ENCODE measurements at regions not wholly inside any gene's neighbourhood (a gene's known extent, or its start where the extent isn't known, plus 50 kb on each side); places are given as distances from the start of the nearest gene placed in this dataset.

- no peak overlapping the region for H3K27ac Mint-ChIP-seq
- H3K27me3 Mint-ChIP-seq (ENCODE audit: low read depth): no peaks in the 10 kb centered on the region
- no peaks in the 10 kb centered on the region for H3K9me3 Mint-ChIP-seq
- CTCF ChIA-PET: interaction anchor here (0.6 kb wide), 1 partner anchor 145 kb away, joined by 3 read pairs; no protein-coding TSS in a partner anchor
- no peaks in the 10 kb centered on the region for H3K36me3 Mint-ChIP-seq (ENCODE audit: low read depth)
- intact Hi-C loops (cut with micrococcal nuclease): no loop called here
- DNase-seq: no peak
- H3K4me3 Mint-ChIP-seq: no peak overlapping the region
- no peaks in the 10 kb centered on the region for H3K4me1 Mint-ChIP-seq (ENCODE audit: low read depth)
Observed at GRCh38 chr2:120913972-120914838, 178.5 kb downstream of the GLI2 start.

GRCh38 chr2:120914839-120915521 is 179.3 kb downstream of the GLI2 start:
- no peak for DNase-seq
- Mint-ChIP-seq H3K4me3 (no peak overlapping the region), H3K36me3 (ENCODE audit: low read depth) (no peaks in the 10 kb centered on the region), H3K4me1 (ENCODE audit: low read depth) (no peaks in the 10 kb centered on the region), H3K27me3 (ENCODE audit: low read depth) (no peaks in the 10 kb centered on the region), H3K9me3 (no peaks in the 10 kb centered on the region), H3K27ac (no peak overlapping the region)
- intact Hi-C loops (cut with micrococcal nuclease): no loop called here
- CTCF ChIA-PET: interaction anchor here (0.6 kb wide), 1 partner anchor 145 kb away, joined by 3 read pairs; no protein-coding TSS in a partner anchor

DNA sequence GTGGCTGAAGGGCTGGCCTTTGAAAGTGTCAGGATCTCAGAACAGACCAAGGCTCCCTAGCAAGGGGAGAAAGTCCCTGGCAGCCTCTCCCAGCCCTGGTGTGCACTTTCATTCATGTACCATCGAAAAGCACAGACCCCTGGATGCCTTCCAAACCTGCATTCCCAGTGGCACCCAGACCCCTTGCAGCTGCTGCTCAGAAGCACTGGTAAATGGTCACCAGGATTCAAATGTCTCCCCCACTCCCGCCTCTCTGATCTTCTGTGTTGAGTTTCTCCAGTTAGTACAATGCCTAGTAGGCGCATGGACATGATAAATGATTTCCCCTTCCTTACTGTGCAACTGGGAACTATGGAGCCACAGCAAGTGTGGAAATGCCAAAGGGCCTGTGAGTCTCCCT is 180.0 kb downstream of the GLI2 start:
- H3K27me3 Mint-ChIP-seq (ENCODE audit: low read depth): no peaks in the 10 kb centered on the region
- no peaks in the 10 kb centered on the region for H3K9me3 Mint-ChIP-seq
- no peak overlapping the region for H3K27ac Mint-ChIP-seq
- intact Hi-C loops (cut with micrococcal nuclease): no loop called here
- DNase-seq: no peak
- no peaks in the 10 kb centered on the region for H3K4me1 Mint-ChIP-seq (ENCODE audit: low read depth)
- H3K36me3 Mint-ChIP-seq (ENCODE audit: low read depth): no peaks in the 10 kb centered on the region
- CTCF ChIA-PET: no interaction called here
- no peak overlapping the region for H3K4me3 Mint-ChIP-seq

DNA sequence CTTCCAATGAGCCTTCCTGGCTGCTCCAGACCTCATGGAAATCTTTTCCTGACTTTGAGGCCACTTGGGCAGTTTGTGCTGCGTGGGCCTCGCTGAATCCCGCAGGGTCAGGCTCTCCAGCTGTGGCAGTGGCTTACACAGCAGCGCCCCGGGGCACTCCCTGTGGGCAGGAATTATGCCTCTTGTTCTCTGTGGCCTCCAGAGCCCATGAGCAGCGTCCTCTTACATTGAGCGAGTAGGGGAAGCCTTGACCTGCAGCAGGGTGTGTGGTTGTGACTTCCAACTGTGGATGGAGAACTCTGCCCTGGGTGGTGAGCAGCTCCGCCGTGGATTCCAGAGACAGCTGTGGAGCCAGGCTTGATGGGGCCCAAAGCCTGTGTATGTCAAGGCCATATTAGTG is 180.8 kb downstream of the GLI2 start:
- no peaks in the 10 kb centered on the region for H3K27me3 Mint-ChIP-seq (ENCODE audit: low read depth)
- no peaks in the 10 kb centered on the region for H3K4me1 Mint-ChIP-seq (ENCODE audit: low read depth)
- no peak overlapping the region for H3K27ac Mint-ChIP-seq
- H3K36me3 Mint-ChIP-seq (ENCODE audit: low read depth): no peaks in the 10 kb centered on the region
- CTCF ChIA-PET: no interaction called here
- H3K4me3 Mint-ChIP-seq: no peak overlapping the region
- no peaks in the 10 kb centered on the region for H3K9me3 Mint-ChIP-seq
- intact Hi-C loops (cut with micrococcal nuclease): no loop called here
- DNase-seq: no peak

DNA sequence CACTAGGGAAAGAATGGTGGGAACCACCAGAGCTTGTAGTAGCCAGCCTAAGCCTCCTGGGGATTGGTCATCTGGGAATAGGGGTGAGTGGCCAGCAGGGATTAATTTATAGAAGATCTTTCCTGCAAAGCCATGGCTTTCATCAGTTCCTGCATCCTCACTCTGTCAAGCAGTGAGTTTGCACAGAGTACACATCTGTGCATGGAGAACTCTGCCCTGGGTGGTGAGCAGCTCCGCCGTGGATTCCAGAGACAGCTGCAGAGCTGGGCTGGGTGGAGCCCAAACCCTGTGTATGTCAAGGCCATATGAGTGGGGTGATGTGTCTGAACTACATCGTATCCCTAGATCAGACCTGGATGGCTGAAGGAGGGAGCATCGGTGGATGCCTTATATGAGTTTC is 182.2 kb downstream of the GLI2 start:
- no peak overlapping the region for H3K27ac Mint-ChIP-seq
- no peaks in the 10 kb centered on the region for H3K4me1 Mint-ChIP-seq (ENCODE audit: low read depth)
- H3K27me3 Mint-ChIP-seq (ENCODE audit: low read depth): no peaks in the 10 kb centered on the region
- DNase-seq: no peak
- no peaks in the 10 kb centered on the region for H3K9me3 Mint-ChIP-seq
- no peaks in the 10 kb centered on the region for H3K36me3 Mint-ChIP-seq (ENCODE audit: low read depth)
- no peak overlapping the region for H3K4me3 Mint-ChIP-seq
- CTCF ChIA-PET: no interaction called here
- intact Hi-C loops (cut with micrococcal nuclease): no loop called here

- CTCF ChIA-PET: no interaction called here
- no peak for DNase-seq
- H3K36me3 Mint-ChIP-seq (ENCODE audit: low read depth): no peaks in the 10 kb centered on the region
- no peaks in the 10 kb centered on the region for H3K4me1 Mint-ChIP-seq (ENCODE audit: low read depth)
- H3K27ac Mint-ChIP-seq: no peak overlapping the region
- no peaks in the 10 kb centered on the region for H3K9me3 Mint-ChIP-seq
- no peak overlapping the region for H3K4me3 Mint-ChIP-seq
- intact Hi-C loops (cut with micrococcal nuclease): no loop called here
- no peaks in the 10 kb centered on the region for H3K27me3 Mint-ChIP-seq (ENCODE audit: low read depth)
Observed at GRCh38 chr2:120919216-120919615, 183.5 kb downstream of the GLI2 start.

DNA sequence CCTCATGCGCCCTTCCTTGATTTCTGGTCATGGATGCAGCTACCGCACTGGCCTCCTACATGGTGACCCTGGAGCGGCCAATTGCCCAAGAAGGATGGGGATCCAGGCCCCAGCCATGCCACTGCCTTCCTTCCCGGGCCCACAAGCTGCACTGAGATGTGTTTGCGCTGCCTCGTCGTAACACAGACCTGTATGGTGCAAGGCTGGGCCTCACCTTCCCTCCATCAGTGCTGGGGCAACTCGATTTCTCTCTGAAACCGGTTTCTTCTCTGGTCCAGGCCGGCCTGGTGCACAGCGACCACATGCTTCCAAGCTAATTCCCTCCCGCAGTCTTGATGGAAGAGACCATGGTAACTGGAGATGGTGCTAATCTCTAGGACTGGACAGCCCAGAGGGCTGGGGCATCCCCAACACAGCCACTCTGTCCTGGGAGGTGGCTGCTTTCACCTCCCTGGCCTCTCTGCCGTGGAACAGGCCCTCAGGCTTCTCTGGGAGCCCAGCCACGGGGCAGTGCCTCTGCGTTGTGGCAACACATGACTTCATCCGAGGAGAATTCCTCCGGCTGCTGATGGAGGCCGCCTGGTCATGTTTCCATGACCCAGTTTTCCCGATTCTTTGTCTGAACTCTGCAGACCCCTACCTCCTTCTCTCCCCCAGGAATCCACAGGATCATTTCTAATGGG is 184.2 kb downstream of the GLI2 start:
- intact Hi-C loops (cut with micrococcal nuclease): no loop called here
- CTCF ChIA-PET: no interaction called here
- no peaks in the 10 kb centered on the region for H3K27me3 Mint-ChIP-seq (ENCODE audit: low read depth)
- H3K4me1 Mint-ChIP-seq (ENCODE audit: low read depth): no peaks in the 10 kb centered on the region
- no peaks in the 10 kb centered on the region for H3K9me3 Mint-ChIP-seq
- H3K27ac Mint-ChIP-seq: no peak overlapping the region
- no peak for DNase-seq
- H3K36me3 Mint-ChIP-seq (ENCODE audit: low read depth): no peaks in the 10 kb centered on the region
- no peak overlapping the region for H3K4me3 Mint-ChIP-seq

DNA sequence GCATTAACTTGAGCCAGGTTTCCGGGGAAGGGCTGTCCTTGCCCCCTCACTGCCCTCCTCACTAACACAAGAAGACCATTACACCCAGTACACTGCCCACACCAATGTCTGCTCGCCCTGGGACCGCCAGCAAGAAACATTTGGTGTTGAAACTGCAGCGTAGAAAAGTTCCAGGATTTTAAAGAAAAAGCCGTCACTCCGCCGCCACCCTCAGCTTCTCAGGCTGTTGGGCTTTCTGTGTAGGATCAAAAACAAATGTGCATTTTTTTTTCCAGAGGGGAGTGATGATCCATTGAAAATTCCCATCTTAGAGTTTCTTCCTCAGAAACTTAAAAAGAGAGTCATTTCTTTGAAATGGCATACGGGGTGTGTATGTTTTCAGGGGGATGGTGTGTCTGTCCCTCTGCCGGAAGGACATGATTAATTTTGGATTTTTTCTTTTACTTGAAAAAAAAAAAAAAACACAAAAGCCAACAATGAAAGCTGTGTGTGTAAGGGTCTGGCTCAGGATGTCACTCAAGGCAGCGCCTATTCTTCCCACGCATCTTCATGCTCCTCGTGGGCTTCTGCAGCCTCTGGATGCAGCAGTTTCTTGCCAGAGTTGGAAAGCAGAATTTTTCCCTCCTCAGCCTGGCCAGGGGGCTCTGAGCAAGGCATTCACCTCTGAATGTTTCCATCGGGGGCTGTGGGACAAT is 184.9 kb downstream of the GLI2 start:
- no peaks in the 10 kb centered on the region for H3K4me1 Mint-ChIP-seq (ENCODE audit: low read depth)
- H3K36me3 Mint-ChIP-seq (ENCODE audit: low read depth): no peaks in the 10 kb centered on the region
- intact Hi-C loops (cut with micrococcal nuclease): no loop called here
- H3K27ac Mint-ChIP-seq: no peak overlapping the region
- H3K27me3 Mint-ChIP-seq (ENCODE audit: low read depth): no peaks in the 10 kb centered on the region
- CTCF ChIA-PET: no interaction called here
- H3K9me3 Mint-ChIP-seq: no peaks in the 10 kb centered on the region
- DNase-seq: no peak
- H3K4me3 Mint-ChIP-seq: no peak overlapping the region

DNA sequence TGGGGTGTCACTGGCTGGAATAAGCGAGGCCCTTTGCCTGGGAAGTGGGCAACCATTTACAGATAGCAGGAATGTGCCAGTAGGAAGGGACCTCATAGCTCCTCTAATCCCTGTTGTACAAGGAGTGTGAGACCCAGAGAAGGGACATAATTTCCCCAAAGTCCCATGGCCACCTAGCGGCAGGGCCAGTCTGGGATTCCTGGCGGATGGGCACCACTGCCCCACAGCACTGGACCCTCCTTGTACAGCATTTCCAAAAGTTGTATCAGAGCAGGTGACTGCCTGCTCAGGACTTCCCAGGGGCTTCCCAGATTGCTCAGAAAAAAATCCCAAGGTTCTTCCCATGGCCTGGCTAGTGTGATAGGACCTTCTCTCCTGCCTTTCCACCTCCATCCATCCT is 185.8 kb downstream of the GLI2 start:
- H3K9me3 Mint-ChIP-seq: no peaks in the 10 kb centered on the region
- H3K4me1 Mint-ChIP-seq (ENCODE audit: low read depth): no peaks in the 10 kb centered on the region
- intact Hi-C loops (cut with micrococcal nuclease): no loop called here
- H3K27me3 Mint-ChIP-seq (ENCODE audit: low read depth): no peaks in the 10 kb centered on the region
- CTCF ChIA-PET: no interaction called here
- H3K36me3 Mint-ChIP-seq (ENCODE audit: low read depth): no peaks in the 10 kb centered on the region
- H3K27ac Mint-ChIP-seq: no peak overlapping the region
- no peak overlapping the region for H3K4me3 Mint-ChIP-seq
- DNase-seq: no peak

- CTCF ChIA-PET: no interaction called here
- Mint-ChIP-seq H3K4me3 (no peak overlapping the region), H3K9me3 (no peaks in the 10 kb centered on the region), H3K27ac (no peak overlapping the region), H3K27me3 (ENCODE audit: low read depth) (no peaks in the 10 kb centered on the region), H3K4me1 (ENCODE audit: low read depth) (no peaks in the 10 kb centered on the region), H3K36me3 (ENCODE audit: low read depth) (no peaks in the 10 kb centered on the region)
- no peak for DNase-seq
- intact Hi-C loops (cut with micrococcal nuclease): no loop called here
Observed at GRCh38 chr2:120922571-120923332, 187.1 kb downstream of the GLI2 start.

GRCh38 chr2:120923426-120923825 is 187.8 kb downstream of the GLI2 start:
- no peak overlapping the region for H3K27ac Mint-ChIP-seq
- intact Hi-C loops (cut with micrococcal nuclease): no loop called here
- CTCF ChIA-PET: interaction anchor here (0.6 kb wide), 1 partner anchor 119 kb away, joined by 3 read pairs; no protein-coding TSS in a partner anchor
- H3K4me3 Mint-ChIP-seq: no peak overlapping the region
- no peaks in the 10 kb centered on the region for H3K4me1 Mint-ChIP-seq (ENCODE audit: low read depth)
- H3K36me3 Mint-ChIP-seq (ENCODE audit: low read depth): no peaks in the 10 kb centered on the region
- no peaks in the 10 kb centered on the region for H3K27me3 Mint-ChIP-seq (ENCODE audit: low read depth)
- no peak for DNase-seq
- no peaks in the 10 kb centered on the region for H3K9me3 Mint-ChIP-seq

DNA sequence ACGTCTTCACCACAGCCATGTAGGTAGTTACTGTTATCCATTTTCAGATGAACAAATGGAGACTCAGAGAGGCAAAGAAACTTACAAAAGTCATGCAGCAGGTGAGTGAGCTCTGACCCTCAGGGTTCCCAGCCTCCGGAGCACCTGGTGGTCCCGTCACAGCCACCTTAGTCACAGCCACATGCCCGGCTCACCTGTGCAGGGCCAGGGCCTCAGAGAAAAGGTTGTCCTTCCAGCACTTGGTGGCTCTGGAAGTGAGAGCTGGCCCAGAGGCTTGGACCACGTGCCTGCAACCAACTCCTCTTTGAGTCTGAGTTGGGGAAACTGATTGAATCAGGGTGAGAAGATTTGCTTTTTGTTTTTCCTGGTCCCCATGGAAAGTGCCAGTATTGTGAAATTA is 189.3 kb downstream of the GLI2 start:
- intact Hi-C loops (cut with micrococcal nuclease): no loop called here
- CTCF ChIA-PET: no interaction called here

More for the DNA sequence above, 189.3 kb downstream of the GLI2 start:
- Mint-ChIP-seq H3K36me3 (ENCODE audit: low read depth) (no peaks in the 10 kb centered on the region), H3K27ac (no peak overlapping the region), H3K4me3 (no peak overlapping the region), H3K27me3 (ENCODE audit: low read depth) (no peaks in the 10 kb centered on the region), H3K9me3 (no peaks in the 10 kb centered on the region), H3K4me1 (ENCODE audit: low read depth) (no peaks in the 10 kb centered on the region)
- no peak for DNase-seq

All from activated naive CD4-positive, alpha-beta T cell treated with anti-CD3 and anti-CD28 coated beads for 36 hours (primary cell).